K562 (cell line): ENCODE measurements at regions not wholly inside any gene's neighbourhood (a gene's known extent, or its start where the extent isn't known, plus 50 kb on each side); places are given as distances from the start of the nearest gene placed in this dataset.

Experiments
- ATAC-seq: fragments of 200-7000 bp; cut with Tn5 transposase; 3 replicates; pipeline ENCODE4 v1.9.1; 2020; ENCODE audit warnings: moderate library complexity
- BruUV-seq: library from RNA; stranded (reverse); fragments of 400-500 nt; replicated peaks from 2 replicates; lab custom pipeline; 2021; lab: Mats Ljungman, UMichigan
- CTCF ChIA-PET: fragments of 300-600 bp; formaldehyde crosslinking; extraction: SDS; loops from one replicate; lab custom pipeline; 2021; ENCODE audit warnings: low intra/inter-chr PET ratio; lab: Yijun Ruan, JAX
- POLR2A ChIA-PET: fragments of 300-600, 350-650 bp; sonication (Branson Sonifier 250); formaldehyde crosslinking; extraction: SDS; loops from one replicate; lab custom pipeline; 2021; ENCODE audit warnings: antibody characterized with exemption, inconsistent platforms; lab: Yijun Ruan, JAX
- DNase-seq, 4 experiments: peaks; one replicate each; pipeline versions ENCODE4 v3.0.0 to v3.0.0-alpha.2; 2011 to 2018; ENCODE audit warnings: low spot score in 3 of 4, mixed read lengths in 3 of 4; ENCODE audit errors: extremely low read depth in 1 of 4
- FAIRE-seq: peaks from 2 replicates; lab custom pipeline; 2011; peaks lifted over from hg19 to GRCh38; lab: Jason Lieb, UNC
- H2AFZ ChIP-seq: 2 replicates; pipeline ENCODE4 v1.6.0; 2011; ENCODE audit warnings: low read depth, low read length, control low read depth, inconsistent platforms
- H3K27ac ChIP-seq: fragments of 200-600 bp; 3 replicates; pipeline ENCODE4 v1.8.0; 2011; ENCODE audit warnings: low read depth, mild to moderate bottlenecking, control low read depth, inconsistent platforms, low read length, moderate library complexity, mixed read lengths; ENCODE audit errors: extremely low read depth
- H3K27me3 ChIP-seq, 2 experiments: fragments of 300-600 bp in 1 of 2; 2 replicates in 1 of 2; 3 replicates in 1 of 2; pipeline versions ENCODE4 v1.6.0 to v1.8.0; 2011; ENCODE audit warnings: inconsistent platforms in 2 of 2, low read length in 2 of 2, mild to moderate bottlenecking in 1 of 2, mixed read lengths in 1 of 2, moderate library complexity in 1 of 2; ENCODE audit not compliant: control insufficient read depth in 2 of 2, insufficient read depth in 2 of 2
- H3K36me3 ChIP-seq: fragments of 300-600 bp; 3 replicates; pipeline ENCODE4 v1.8.0; 2011; ENCODE audit warnings: mild to moderate bottlenecking, low read length, inconsistent platforms; ENCODE audit not compliant: control insufficient read depth, insufficient read depth
- H3K4me1 ChIP-seq, 2 experiments: fragments of 200-600 bp in 1 of 2; replicated peaks in 1 of 2; 2 replicates in 1 of 2; 3 replicates in 1 of 2; pipeline versions ENCODE4 v1.5.1 to v1.8.0; 2011; ENCODE audit warnings: inconsistent platforms in 2 of 2, low read length in 2 of 2, mild to moderate bottlenecking in 1 of 2, mixed read lengths in 1 of 2, moderate library complexity in 1 of 2; ENCODE audit not compliant: control insufficient read depth in 2 of 2, insufficient read depth in 2 of 2
- H3K4me2 ChIP-seq: 2 replicates; pipeline ENCODE4 v1.6.1; 2011; ENCODE audit warnings: low read length, control low read depth, inconsistent platforms, mixed read lengths; ENCODE audit not compliant: insufficient read depth
- H3K4me3 ChIP-seq: fragments of 200-600 bp; sonication (generic), shearing (Covaris generic); 2 replicates; pipeline ENCODE4 v1.5.1; 2016; ENCODE audit warnings: control low read depth, inconsistent platforms
- H3K79me2 ChIP-seq: fragments of 200-600 bp; 3 replicates; pipeline ENCODE4 v1.8.0; 2011; ENCODE audit warnings: low read length, inconsistent platforms; ENCODE audit not compliant: control insufficient read depth, insufficient read depth
- H3K9ac ChIP-seq, 2 experiments: 2 replicates each; pipeline versions ENCODE4 v1.6.0 to v1.6.1; 2011; ENCODE audit warnings: low read depth in 2 of 2, low read length in 2 of 2, control low read depth in 1 of 2, inconsistent platforms in 1 of 2, mild to moderate bottlenecking in 1 of 2, mixed read lengths in 1 of 2; ENCODE audit not compliant: insufficient read depth in 1 of 2
- H3K9me1 ChIP-seq: one replicate; pipeline ENCODE4 v1.6.0; 2011; ENCODE audit warnings: inconsistent platforms, mild to moderate bottlenecking, low read length, moderate library complexity; ENCODE audit not compliant: control insufficient read depth, insufficient read depth
- H3K9me3 ChIP-seq: replicated peaks from 2 replicates; pipeline ENCODE4 v1.5.1; 2011; ENCODE audit warnings: low read depth, low read length, inconsistent platforms; ENCODE audit not compliant: control insufficient read depth, insufficient read depth
- H4K20me1 ChIP-seq: replicated peaks from 2 replicates; pipeline ENCODE4 v1.6.1; 2011; ENCODE audit warnings: low read length, inconsistent platforms, mixed read lengths; ENCODE audit not compliant: control insufficient read depth, insufficient read depth
- ARID1B ChIP-seq: fragments of 450-650 bp; IDR thresholded peaks from 2 replicates; pipeline ENCODE4 v1.6.1; 2016; ENCODE audit warnings: antibody characterized with exemption, mild to moderate bottlenecking, inconsistent platforms
- BACH1 ChIP-seq: fragments of 200-800 bp; sonication (Bioruptor generic); IDR thresholded peaks from 2 replicates; pipeline ENCODE4 v1.6.1; 2016; ENCODE audit warnings: missing genetic modification characterization, missing compliant biosample characterization
- HOXB6 ChIP-seq: fragments of 250-450 bp; sonication (Bioruptor Pico); IDR thresholded peaks from 2 replicates; pipeline ENCODE4 v1.5.1; 2022; ENCODE audit warnings: mild to moderate bottlenecking, borderline replicate concordance
- MCM2 ChIP-seq: fragments of 450-650 bp; IDR thresholded peaks from 2 replicates; pipeline ENCODE4 v1.6.1; 2017; ENCODE audit warnings: low read depth, mild to moderate bottlenecking
- POLR2A ChIP-seq: fragments of 450-650 bp; conservative IDR thresholded peaks from 2 replicates; pipeline ENCODE4 v1.6.1; 2016
- SLC30A9 ChIP-seq: fragments of 250-450 bp; sonication (Bioruptor Pico); IDR thresholded peaks from 2 replicates; pipeline ENCODE4 v1.8.0; 2022; ENCODE audit warnings: mild to moderate bottlenecking, moderate library complexity
- SMARCE1 ChIP-seq: fragments of 450-650 bp; IDR thresholded peaks from 2 replicates; pipeline ENCODE4 v1.7.1; 2016; ENCODE audit warnings: mild to moderate bottlenecking
- TRIM24 ChIP-seq, 2 experiments: fragments of 450-650 bp; IDR thresholded peaks; 2 replicates each; pipeline ENCODE4 v1.6.1; 2016
- XRCC4 ChIP-seq: IDR thresholded peaks from one replicate; pipeline ENCODE4 v1.6.1; 2011; ENCODE audit not compliant: insufficient read depth, insufficient read length; ENCODE audit errors: extremely low read depth
- ZBTB8A ChIP-seq: fragments of 450-650 bp; IDR thresholded peaks from 2 replicates; pipeline ENCODE4 v1.6.1; 2018; ENCODE audit warnings: mild to moderate bottlenecking, moderate library complexity; ENCODE audit not compliant: partially characterized antibody
- ZFX ChIP-seq: sonication (generic); formaldehyde crosslinking; IDR thresholded peaks from 2 replicates; pipeline ENCODE4 v1.8.0; 2022; ENCODE audit warnings: mild to moderate bottlenecking, missing genetic modification reagents, moderate library complexity
- ZNF263 ChIP-seq: sonication (generic); formaldehyde crosslinking; IDR thresholded peaks from 2 replicates; pipeline ENCODE4 v1.8.0; 2022; ENCODE audit warnings: mild to moderate bottlenecking, missing genetic modification reagents, borderline replicate concordance
- WGBS: fragments of 100-300 bp; shearing (Covaris generic); methylation state at CpG from one replicate; pipeline ENCODE4 v1.1.6; 2016; ENCODE audit warnings: low coverage, mixed read lengths; ENCODE audit not compliant: insufficient coverage; ENCODE audit errors: missing lambda C conversion rate; 5-methylcytosine and 5-hydroxymethylcytosine counted together
- in situ Hi-C: fragments of 300-500 bp; cut with MboI; formaldehyde crosslinking; loops from 4 replicates; pipeline ENCODE4 v1.15.0; 2018; ENCODE audit warnings: inconsistent platforms, mixed read lengths
- intact Hi-C: fragments of 100-400 bp; cut with micrococcal nuclease; formaldehyde crosslinking; loops from 2 replicates; pipeline ENCODE4 v1.14.2; 2022
- TF ChIP-seq, protein P1 (sequence below): fragments of 450-650 bp; IDR thresholded peaks from 2 replicates; pipeline ENCODE4 v1.6.1; 2016
- TF ChIP-seq, protein P2 (sequence below): fragments of 450-650 bp; IDR thresholded peaks from one replicate; pipeline ENCODE4 v1.6.1; 2018; ENCODE audit warnings: mild to moderate bottlenecking, moderate library complexity; ENCODE audit not compliant: partially characterized antibody
- TF ChIP-seq, protein P3 (sequence below): sonication (generic); formaldehyde crosslinking; IDR thresholded peaks from 2 replicates; pipeline ENCODE4 v1.8.0; 2022; ENCODE audit warnings: mild to moderate bottlenecking, missing genetic modification reagents, borderline replicate concordance

DNA sequence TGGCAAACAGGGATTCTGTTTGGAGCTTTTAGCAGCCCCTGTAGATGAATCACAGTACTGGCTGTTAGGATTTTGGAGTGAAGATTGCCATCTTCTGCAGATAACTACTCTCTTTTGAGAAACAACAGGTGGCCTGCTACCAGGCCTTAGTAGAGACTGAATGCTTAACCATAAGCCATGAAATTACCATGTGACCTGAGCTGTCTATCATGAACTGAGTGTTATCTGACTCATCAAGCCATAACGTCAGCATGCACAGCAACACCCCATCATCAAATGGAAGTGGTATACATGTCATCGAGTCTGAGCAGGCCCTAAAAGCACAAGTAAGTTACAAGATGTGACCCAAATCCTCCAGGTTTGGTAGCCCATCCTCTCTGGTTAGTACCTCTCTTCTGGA, 132.6 kb downstream of the GPR63 start:
- no peaks in the 10 kb centered on the region for H4K20me1 ChIP-seq
- no peak overlapping the region for H3K4me3 ChIP-seq
- intact Hi-C loops: no loop called here
- 0% methylated on average over 2 of the region's 2 CpGs for WGBS
- H3K4me2 ChIP-seq: no peak overlapping the region
- in situ Hi-C loops: no loop called here
- H3K36me3 ChIP-seq: no peaks in the 10 kb centered on the region
- H3K27ac ChIP-seq: no peak overlapping the region
- FAIRE-seq (no peak), ATAC-seq (no peak), DNase-seq (no peak)
- H3K9me3 ChIP-seq: no peaks in the 10 kb centered on the region
- ChIA-PET CTCF (interaction anchor here (0.7 kb wide), 1 partner anchor 220 kb away, joined by 3 read pairs; the partner anchor contains the start of gene KLHL32), POLR2A (no interaction called here)
- no peaks in the 10 kb centered on the region for H3K27me3 ChIP-seq
- TF ChIP-seq, protein P1, sequence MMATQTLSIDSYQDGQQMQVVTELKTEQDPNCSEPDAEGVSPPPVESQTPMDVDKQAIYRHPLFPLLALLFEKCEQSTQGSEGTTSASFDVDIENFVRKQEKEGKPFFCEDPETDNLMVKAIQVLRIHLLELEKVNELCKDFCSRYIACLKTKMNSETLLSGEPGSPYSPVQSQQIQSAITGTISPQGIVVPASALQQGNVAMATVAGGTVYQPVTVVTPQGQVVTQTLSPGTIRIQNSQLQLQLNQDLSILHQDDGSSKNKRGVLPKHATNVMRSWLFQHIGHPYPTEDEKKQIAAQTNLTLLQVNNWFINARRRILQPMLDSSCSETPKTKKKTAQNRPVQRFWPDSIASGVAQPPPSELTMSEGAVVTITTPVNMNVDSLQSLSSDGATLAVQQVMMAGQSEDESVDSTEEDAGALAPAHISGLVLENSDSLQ: peak; percentile 54
- TF ChIP-seq BACH1 (tag): no peak
- TF ChIP-seq SMARCE1: no peak
- no peaks in the 10 kb centered on the region for H3K79me2 ChIP-seq
- no TSS peak for BruUV-seq
- no peak overlapping the region for H2AFZ ChIP-seq
- H3K4me1 ChIP-seq: no peaks in the 10 kb centered on the region
- no peak overlapping the region for H3K9ac ChIP-seq
- H3K9me1 ChIP-seq: no peaks in the 10 kb centered on the region

DNA sequence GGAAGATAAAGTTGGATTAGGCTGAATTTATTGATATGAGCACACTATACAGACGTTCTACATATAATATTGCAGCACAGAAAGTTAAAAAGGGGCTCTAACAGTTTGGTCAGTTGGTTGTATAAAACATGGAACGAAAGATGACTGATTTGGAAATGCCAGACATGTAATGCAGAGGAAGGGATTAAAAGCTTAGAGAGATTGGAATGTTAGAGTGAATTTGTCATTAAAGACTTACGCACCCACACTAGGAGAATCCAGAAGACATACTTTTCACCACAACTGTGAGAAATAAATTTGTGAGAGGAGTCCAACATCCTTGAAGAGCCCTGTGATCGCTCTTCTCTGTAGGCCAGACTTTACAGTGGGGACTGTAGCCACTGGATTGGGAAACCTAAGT, 134.7 kb downstream of the GPR63 start:
- Histone ChIP-seq H3K36me3 (no peaks in the 10 kb centered on the region), H3K4me2 (no peak overlapping the region), H3K9ac (no peak overlapping the region), H3K79me2 (no peaks in the 10 kb centered on the region), H3K9me3 (no peaks in the 10 kb centered on the region), H2AFZ (no peak overlapping the region), H3K27ac (no peak overlapping the region), H3K4me3 (no peak overlapping the region), H3K4me1 (no peaks in the 10 kb centered on the region), H4K20me1 (no peaks in the 10 kb centered on the region), H3K9me1 (no peaks in the 10 kb centered on the region), H3K27me3 (no peaks in the 10 kb centered on the region)
- ChIA-PET CTCF (no interaction called here), POLR2A (no interaction called here)
- intact Hi-C loops (no loop called here), in situ Hi-C loops (no loop called here)
- BruUV-seq: no TSS peak
- no peak for DNase-seq
- no peak for ATAC-seq
- FAIRE-seq: no peak
- 0% methylated on average over 4 of the region's 4 CpGs for WGBS
- TF ChIP-seq ARID1B (no peak), XRCC4 (no peak), SLC30A9 (CRISPR knock-in tag) (no peak), POLR2A (no peak), ZNF263 (CRISPR knock-in tag) (no peak), TRIM24 (IDR thresholded peaks at IDR 0.05) (no peak), ZFX (no peak), MCM2 (no peak), HOXB6 (CRISPR knock-in tag) (no peak), ZBTB8A (no peak)
- TF ChIP-seq, protein P2, sequence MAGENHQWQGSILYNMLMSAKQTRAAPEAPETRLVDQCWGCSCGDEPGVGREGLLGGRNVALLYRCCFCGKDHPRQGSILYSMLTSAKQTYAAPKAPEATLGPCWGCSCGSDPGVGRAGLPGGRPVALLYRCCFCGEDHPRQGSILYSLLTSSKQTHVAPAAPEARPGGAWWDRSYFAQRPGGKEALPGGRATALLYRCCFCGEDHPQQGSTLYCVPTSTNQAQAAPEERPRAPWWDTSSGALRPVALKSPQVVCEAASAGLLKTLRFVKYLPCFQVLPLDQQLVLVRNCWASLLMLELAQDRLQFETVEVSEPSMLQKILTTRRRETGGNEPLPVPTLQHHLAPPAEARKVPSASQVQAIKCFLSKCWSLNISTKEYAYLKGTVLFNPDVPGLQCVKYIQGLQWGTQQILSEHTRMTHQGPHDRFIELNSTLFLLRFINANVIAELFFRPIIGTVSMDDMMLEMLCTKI: no peak
- TF ChIP-seq, protein P3, sequence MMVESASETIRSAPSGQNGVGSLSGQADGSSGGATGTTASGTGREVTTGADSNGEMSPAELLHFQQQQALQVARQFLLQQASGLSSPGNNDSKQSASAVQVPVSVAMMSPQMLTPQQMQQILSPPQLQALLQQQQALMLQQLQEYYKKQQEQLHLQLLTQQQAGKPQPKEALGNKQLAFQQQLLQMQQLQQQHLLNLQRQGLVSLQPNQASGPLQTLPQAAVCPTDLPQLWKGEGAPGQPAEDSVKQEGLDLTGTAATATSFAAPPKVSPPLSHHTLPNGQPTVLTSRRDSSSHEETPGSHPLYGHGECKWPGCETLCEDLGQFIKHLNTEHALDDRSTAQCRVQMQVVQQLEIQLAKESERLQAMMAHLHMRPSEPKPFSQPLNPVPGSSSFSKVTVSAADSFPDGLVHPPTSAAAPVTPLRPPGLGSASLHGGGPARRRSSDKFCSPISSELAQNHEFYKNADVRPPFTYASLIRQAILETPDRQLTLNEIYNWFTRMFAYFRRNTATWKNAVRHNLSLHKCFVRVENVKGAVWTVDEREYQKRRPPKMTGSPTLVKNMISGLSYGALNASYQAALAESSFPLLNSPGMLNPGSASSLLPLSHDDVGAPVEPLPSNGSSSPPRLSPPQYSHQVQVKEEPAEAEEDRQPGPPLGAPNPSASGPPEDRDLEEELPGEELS (CRISPR knock-in tag): no peak
